ENCODE measurements at regions not wholly inside any gene's neighbourhood (a gene's known extent, or its start where the extent isn't known, plus 50 kb on each side); places are given as distances from the start of the nearest gene placed in this dataset.

DNA sequence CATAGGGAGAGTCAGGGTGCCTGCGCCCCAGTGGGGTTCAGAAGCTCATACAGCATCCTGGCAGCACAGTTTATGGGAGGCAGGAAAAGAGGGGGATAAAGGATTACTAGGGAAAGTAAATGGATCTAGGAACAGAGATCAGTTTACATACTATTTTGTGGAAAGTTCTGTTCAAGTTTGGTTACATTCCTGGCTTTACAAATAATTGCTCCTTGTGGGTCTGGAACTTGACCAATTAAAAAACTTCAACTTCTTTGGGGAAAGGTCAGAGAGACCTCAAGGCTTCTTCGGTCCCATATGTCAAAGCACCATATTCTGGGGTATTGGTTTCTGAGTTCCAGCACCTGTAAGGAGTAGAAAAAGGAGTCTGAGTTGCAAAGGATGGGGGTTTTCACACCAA lies 64.1 kb downstream of the ZDHHC19 start:
- TF ChIP-seq, protein P1, sequence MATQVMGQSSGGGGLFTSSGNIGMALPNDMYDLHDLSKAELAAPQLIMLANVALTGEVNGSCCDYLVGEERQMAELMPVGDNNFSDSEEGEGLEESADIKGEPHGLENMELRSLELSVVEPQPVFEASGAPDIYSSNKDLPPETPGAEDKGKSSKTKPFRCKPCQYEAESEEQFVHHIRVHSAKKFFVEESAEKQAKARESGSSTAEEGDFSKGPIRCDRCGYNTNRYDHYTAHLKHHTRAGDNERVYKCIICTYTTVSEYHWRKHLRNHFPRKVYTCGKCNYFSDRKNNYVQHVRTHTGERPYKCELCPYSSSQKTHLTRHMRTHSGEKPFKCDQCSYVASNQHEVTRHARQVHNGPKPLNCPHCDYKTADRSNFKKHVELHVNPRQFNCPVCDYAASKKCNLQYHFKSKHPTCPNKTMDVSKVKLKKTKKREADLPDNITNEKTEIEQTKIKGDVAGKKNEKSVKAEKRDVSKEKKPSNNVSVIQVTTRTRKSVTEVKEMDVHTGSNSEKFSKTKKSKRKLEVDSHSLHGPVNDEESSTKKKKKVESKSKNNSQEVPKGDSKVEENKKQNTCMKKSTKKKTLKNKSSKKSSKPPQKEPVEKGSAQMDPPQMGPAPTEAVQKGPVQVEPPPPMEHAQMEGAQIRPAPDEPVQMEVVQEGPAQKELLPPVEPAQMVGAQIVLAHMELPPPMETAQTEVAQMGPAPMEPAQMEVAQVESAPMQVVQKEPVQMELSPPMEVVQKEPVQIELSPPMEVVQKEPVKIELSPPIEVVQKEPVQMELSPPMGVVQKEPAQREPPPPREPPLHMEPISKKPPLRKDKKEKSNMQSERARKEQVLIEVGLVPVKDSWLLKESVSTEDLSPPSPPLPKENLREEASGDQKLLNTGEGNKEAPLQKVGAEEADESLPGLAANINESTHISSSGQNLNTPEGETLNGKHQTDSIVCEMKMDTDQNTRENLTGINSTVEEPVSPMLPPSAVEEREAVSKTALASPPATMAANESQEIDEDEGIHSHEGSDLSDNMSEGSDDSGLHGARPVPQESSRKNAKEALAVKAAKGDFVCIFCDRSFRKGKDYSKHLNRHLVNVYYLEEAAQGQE (IDR thresholded peaks at IDR 0.05; ENCODE audit: low read depth), result no peak
- no peak for TF ChIP-seq CREB1 (IDR thresholded peaks at IDR 0.05; ENCODE audit: low read depth)
- TF ChIP-seq RAD21 (IDR thresholded peaks at IDR 0.05; ENCODE audit: low read depth), result no peak
- TF ChIP-seq TAF1 (IDR thresholded peaks at IDR 0.05; ENCODE audit: low read depth), result no peak
- no peak for TF ChIP-seq YY1 (IDR thresholded peaks at IDR 0.05; ENCODE audit: low read depth)
- no peak for TF ChIP-seq FOXM1 (IDR thresholded peaks at IDR 0.05; ENCODE audit: borderline replicate concordance, low read depth)
- TF ChIP-seq TCF12 (IDR thresholded peaks at IDR 0.05; ENCODE audit: low read depth), result 0 out of 2 replicates have a peak, but pooled peaks have one; percentile 19
- TF ChIP-seq CEBPB (IDR thresholded peaks at IDR 0.05), result no peak

DNA sequence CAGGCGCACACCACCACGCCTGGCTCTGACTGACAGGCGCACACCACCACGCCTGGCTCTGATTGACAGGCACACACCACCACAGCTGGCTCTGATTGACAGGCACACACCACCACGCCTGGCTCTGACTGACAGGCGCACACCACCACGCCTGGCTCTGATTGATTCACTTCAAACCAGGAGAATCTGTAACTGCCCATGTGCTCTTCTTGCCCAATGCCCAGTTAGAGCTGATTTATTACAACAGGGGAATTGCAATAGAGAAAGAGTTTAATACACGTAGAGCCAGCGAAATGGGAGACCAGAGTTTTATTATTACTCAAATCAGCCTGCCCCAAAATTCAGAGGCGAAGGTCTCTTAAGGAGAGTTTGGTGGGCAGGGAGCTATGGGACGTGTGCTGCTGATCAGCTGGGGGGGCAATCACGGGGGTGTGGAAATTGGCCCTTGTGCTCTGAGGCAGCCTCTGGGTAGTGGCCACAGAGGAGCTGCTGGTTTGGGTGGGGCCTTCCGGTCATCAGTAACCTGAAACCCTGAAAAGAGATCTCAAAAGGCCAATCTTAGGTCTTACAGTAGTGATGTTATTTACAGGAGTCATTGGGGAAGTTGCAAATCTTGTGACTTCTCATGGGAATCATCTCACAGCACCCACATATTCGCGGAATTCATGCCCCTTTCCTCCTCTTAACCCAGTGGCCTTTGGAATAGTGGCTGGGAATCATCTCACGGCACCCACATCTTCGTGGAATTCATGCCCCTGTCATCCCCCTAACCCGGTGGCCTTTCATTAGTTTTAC lies 63.8 kb upstream of the TFRC start:
- TF ChIP-seq FOXM1 (IDR thresholded peaks at IDR 0.05; ENCODE audit: borderline replicate concordance, low read depth) (no peak), EP300 (IDR thresholded peaks at IDR 0.05; ENCODE audit: borderline replicate concordance) (no peak), TAF1 (IDR thresholded peaks at IDR 0.05; ENCODE audit: low read depth) (no peak), NFIC (IDR thresholded peaks at IDR 0.05) (no peak), RAD21 (IDR thresholded peaks at IDR 0.05; ENCODE audit: low read depth) (no peak), EGR1 (IDR thresholded peaks at IDR 0.05) (no peak), TCF12 (IDR thresholded peaks at IDR 0.05; ENCODE audit: low read depth) (no peak), ZBTB7A (IDR thresholded peaks at IDR 0.05; ENCODE audit: low read depth) (no peak), CREB1 (IDR thresholded peaks at IDR 0.05; ENCODE audit: low read depth) (no peak), CEBPB (IDR thresholded peaks at IDR 0.05) (no peak), TEAD4 (IDR thresholded peaks at IDR 0.05) (no peak), YY1 (IDR thresholded peaks at IDR 0.05; ENCODE audit: low read depth) (no peak)
- TF ChIP-seq, protein P2, sequence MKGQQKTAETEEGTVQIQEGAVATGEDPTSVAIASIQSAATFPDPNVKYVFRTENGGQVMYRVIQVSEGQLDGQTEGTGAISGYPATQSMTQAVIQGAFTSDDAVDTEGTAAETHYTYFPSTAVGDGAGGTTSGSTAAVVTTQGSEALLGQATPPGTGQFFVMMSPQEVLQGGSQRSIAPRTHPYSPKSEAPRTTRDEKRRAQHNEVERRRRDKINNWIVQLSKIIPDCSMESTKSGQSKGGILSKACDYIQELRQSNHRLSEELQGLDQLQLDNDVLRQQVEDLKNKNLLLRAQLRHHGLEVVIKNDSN (IDR thresholded peaks at IDR 0.05), result no peak
- TF ChIP-seq, protein P1 (IDR thresholded peaks at IDR 0.05; ENCODE audit: low read depth), result no peak
- TF ChIP-seq, protein P3, sequence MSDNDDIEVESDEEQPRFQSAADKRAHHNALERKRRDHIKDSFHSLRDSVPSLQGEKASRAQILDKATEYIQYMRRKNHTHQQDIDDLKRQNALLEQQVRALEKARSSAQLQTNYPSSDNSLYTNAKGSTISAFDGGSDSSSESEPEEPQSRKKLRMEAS (IDR thresholded peaks at IDR 0.05), result no peak

DNA sequence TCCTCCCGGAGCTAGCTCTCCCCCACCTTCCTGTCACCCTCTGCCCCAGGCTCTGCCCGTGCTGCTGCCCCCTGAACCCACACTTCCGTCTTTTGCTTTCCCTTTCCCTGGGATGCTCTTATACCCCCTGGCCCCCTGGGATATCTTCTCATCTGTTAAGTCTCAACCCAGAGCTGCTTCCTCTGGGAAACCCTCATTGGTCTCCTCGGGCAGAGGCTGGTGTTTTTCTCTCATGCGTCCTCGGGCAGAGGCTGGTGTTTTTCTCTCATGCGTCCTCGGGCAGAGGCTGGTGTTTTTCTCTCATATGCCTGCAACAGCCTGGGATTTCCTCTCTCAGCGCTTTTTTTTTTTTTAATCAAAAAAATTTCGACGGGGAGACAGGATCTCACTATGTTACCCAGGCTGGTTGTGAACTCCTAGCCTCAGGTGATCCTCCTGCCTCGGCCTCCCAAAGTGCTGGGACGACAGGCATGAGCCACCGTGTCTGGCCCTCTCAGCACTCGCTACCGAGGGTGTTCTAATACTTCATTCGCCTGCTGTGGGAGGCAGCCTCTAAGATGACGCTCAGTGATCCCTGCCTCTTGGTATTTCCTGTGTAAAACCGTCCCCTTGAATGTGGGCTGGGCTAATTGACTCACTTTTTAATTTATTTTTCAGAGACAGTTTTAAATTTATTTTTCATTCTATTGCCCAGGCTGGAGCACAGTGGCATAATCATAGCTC lies 62.7 kb upstream of the TFRC start:
- TF ChIP-seq, protein P3 (IDR thresholded peaks at IDR 0.05), result no peak

DNA sequence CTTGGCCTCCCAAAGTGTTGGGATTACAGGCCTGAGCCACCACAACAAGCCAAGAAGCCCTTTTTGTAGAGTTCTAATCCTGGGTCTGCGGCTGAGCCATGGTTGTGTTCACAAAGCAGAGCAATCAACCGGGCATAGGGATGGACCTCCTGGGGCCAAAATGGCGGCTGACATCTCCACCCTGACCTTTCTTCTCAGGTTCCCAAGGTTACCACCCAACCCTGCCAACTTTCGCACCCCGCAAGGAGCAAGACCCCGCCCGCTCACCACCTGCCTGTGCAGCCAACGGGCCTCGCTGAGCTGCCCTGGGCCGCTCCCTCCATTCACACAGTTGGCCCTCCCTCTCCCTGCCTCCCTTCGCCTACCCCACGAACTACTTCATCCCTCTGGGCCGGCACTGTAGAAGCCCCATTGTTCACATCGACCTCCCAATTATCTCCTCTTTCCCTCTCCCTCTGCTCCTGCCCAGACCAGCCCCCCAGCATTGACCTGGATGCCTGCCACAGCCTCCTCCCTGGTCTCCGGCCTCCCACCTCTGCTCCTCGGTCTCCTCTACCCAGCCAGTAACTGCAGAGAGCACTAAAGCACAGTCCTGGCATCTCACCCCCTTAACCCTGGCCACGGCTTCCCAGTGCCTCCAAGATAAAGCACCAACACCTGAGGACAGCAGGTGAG lies 62.0 kb upstream of the TFRC start:
- TF ChIP-seq, protein P1 (IDR thresholded peaks at IDR 0.05; ENCODE audit: low read depth), result no peak
- TF ChIP-seq YY1 (IDR thresholded peaks at IDR 0.05; ENCODE audit: low read depth) (0 out of 2 replicates have a peak, but pooled peaks have one; percentile 25), EGR1 (IDR thresholded peaks at IDR 0.05) (no peak), TEAD4 (IDR thresholded peaks at IDR 0.05) (no peak), TCF12 (IDR thresholded peaks at IDR 0.05; ENCODE audit: low read depth) (no peak), CEBPB (IDR thresholded peaks at IDR 0.05) (no peak), FOXM1 (IDR thresholded peaks at IDR 0.05; ENCODE audit: borderline replicate concordance, low read depth) (no peak), EP300 (IDR thresholded peaks at IDR 0.05; ENCODE audit: borderline replicate concordance) (no peak)
